SK-N-MC (cell line): ENCODE measurements at regions not wholly inside any gene's neighbourhood (a gene's known extent, or its start where the extent isn't known, plus 50 kb on each side); places are given as distances from the start of the nearest gene placed in this dataset.

ENCODE experiments used
- DNase-seq: peaks from one replicate; pipeline ENCODE4 v3.0.0-alpha.2; 2011; ENCODE audit warnings: low read depth, low spot score
- H3K27ac ChIP-seq: fragments of 200-600 bp; sonication (generic); 2 replicates; pipeline ENCODE4 v1.5.1; 2016; ENCODE audit warnings: mixed run types
- H3K36me3 ChIP-seq: fragments of 200-600 bp; sonication (generic); 2 replicates; pipeline ENCODE4 v1.6.1; 2017; ENCODE audit warnings: antibody characterized with exemption, low read length, mixed read lengths; ENCODE audit not compliant: insufficient read depth
- H3K4me3 ChIP-seq: fragments of 200-600 bp; sonication (generic); 2 replicates; pipeline ENCODE4 v1.5.1; 2016
- H3K9ac ChIP-seq: fragments of 200-600 bp; sonication (generic); 2 replicates; pipeline ENCODE4 v1.8.0; 2017; ENCODE audit warnings: mixed run types, mixed read lengths; ENCODE audit not compliant: insufficient read length
- H3K9me3 ChIP-seq: fragments of 200-600 bp; sonication (generic); 2 replicates; pipeline ENCODE4 v1.6.1; 2017; ENCODE audit warnings: low read depth, mild to moderate bottlenecking, antibody characterized with exemption, low read length, moderate library complexity, mixed read lengths
- EZH2 ChIP-seq: fragments of 200-600 bp; sonication (generic); IDR thresholded peaks from one replicate; pipeline ENCODE4 v1.6.1; 2017; ENCODE audit warnings: antibody characterized with exemption
- FOXP2 ChIP-seq: optimal IDR thresholded peaks from 2 replicates; pipeline ENCODE3; 2011; ENCODE audit warnings: mild to moderate bottlenecking, moderate library complexity; ENCODE audit not compliant: insufficient read depth; ENCODE audit errors: extremely low read length, control extremely low read depth
- POLR2AphosphoS5 ChIP-seq: IDR thresholded peaks from 2 replicates; pipeline ENCODE4 v1.6.1; 2012; ENCODE audit warnings: mild to moderate bottlenecking, low read depth, low read length, borderline replicate concordance

DNA sequence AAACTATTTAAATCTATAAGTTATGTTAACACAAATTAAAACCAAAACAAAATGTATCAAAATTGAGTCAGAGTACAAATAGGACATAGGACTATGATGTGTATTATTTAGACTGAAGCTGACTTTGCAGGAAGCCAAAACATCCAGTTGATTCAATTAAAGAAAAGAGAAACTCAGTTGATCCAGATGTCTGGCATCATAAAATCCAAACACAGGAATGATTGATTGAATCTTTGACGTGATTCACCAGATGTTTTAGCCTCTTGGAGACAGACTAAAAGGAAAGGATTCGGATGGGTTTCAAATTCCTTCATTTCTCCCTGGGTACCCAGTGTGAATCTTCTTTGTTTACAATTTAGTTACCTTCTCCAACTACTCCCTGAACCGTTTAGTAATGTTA lies 272.9 kb downstream of the IRS1 start:
- H3K36me3 ChIP-seq = no peaks in the 10 kb centered on the region
- no peak overlapping the region for H3K9ac ChIP-seq
- DNase-seq = no peak
- TF ChIP-seq POLR2AphosphoS5 = no peak
- no peak for TF ChIP-seq EZH2
- H3K4me3 ChIP-seq = no peak overlapping the region
- H3K27ac ChIP-seq = no peak overlapping the region
- no peaks in the 10 kb centered on the region for H3K9me3 ChIP-seq

DNA sequence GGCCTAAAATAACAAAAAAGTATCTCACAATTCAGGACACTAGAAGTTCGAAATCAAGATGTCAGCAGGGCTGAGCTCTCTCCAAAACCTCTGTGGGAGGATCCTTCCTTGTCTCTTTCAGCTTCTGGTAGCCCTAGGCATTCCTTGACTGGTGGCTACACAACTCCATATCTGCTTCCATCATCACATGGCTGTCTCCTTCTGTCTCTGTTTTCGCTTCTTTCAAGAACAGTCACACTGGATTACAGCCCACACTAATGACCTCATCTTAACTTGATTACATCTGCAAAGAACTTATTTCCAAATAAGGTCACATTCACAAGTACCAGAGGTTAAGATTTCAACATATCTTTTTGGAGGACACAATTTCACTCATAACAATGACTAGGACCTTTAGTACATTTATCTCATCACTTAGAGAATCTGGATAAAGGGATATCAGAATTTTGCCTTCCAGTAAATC lies 275.2 kb downstream of the IRS1 start:
- no peaks in the 10 kb centered on the region for H3K9me3 ChIP-seq
- H3K36me3 ChIP-seq = no peaks in the 10 kb centered on the region
- H3K4me3 ChIP-seq = no peak overlapping the region
- TF ChIP-seq POLR2AphosphoS5 (no peak), FOXP2 (no peak)
- no peak overlapping the region for H3K9ac ChIP-seq
- no peak overlapping the region for H3K27ac ChIP-seq
- no peak for DNase-seq

GRCh38 chr2:226520723-226521122 lies 278.9 kb downstream of the IRS1 start:
- no peak for DNase-seq
- TF ChIP-seq FOXP2 = no peak
- TF ChIP-seq POLR2AphosphoS5 = no peak
- TF ChIP-seq EZH2 = no peak
- no peaks in the 10 kb centered on the region for H3K9me3 ChIP-seq
- no peak overlapping the region for H3K9ac ChIP-seq
- no peak overlapping the region for H3K4me3 ChIP-seq
- H3K27ac ChIP-seq = no peak overlapping the region
- no peaks in the 10 kb centered on the region for H3K36me3 ChIP-seq

DNA sequence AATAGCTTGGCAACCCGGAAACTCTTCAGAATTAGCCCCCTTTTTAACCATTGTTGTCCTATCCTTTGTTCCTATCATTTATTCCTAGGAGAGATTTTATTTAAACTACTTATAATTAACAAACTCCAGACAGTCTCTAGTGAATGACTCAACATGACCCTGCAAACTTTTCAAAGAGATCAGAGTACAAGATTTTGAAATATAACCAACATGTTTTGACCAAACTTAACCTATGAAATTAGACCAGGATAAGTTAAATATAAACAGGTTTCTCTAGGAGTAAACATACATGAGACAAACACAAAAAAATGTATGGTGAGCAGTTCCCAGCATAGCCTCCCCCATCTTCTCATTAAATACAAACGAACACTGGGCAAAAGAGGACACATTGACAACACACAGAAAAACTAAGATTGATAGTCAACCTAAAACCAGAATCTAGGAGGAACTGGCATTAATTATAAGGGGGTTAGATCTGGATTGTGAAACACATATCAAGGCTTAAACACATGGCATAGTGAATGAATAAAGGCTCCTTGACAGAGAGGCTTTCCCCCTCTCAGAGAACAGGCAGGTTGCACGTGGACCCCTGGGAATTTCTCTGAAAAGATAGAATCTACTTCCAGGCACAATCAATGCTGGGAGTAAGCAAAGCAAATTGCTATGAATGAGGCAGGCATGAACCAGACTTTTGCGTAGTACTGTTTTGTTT lies 284.1 kb downstream of the IRS1 start:
- H3K9ac ChIP-seq = no peak overlapping the region

DNA sequence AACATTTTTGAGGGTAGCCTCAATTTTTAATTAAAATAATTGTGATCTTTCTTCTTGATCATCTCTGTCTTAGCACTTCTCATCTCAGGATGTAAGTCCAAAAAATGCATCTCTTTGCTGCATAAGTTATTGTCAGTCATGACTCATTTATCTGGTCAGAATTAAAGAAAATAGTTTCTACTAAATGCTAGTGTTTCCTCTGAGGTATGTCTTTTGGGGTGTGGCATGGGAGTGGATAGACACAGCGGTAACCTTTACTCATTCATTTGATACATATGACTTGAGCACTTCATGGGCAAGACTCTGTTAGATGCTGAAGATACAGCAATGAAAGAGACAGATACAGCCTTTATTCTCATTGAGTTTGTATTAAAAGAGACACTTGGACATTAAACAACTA lies 284.7 kb downstream of the IRS1 start:
- no peak for TF ChIP-seq EZH2
- TF ChIP-seq FOXP2 = no peak
- TF ChIP-seq POLR2AphosphoS5 = no peak
- no peaks in the 10 kb centered on the region for H3K36me3 ChIP-seq
- no peak overlapping the region for H3K27ac ChIP-seq
- no peaks in the 10 kb centered on the region for H3K9me3 ChIP-seq
- no peak overlapping the region for H3K4me3 ChIP-seq
- no peak for DNase-seq
- H3K9ac ChIP-seq = no peak overlapping the region

More for the DNA sequence above, 284.1 kb downstream of the IRS1 start:
- no peaks in the 10 kb centered on the region for H3K9me3 ChIP-seq
- no peak overlapping the region for H3K4me3 ChIP-seq
- no peak for TF ChIP-seq EZH2
- TF ChIP-seq POLR2AphosphoS5 = no peak
- no peak for TF ChIP-seq FOXP2
- H3K36me3 ChIP-seq = no peaks in the 10 kb centered on the region
- DNase-seq = no peak
- no peak overlapping the region for H3K27ac ChIP-seq

- Histone ChIP-seq H3K36me3 (no peaks in the 10 kb centered on the region), H3K9ac (no peak overlapping the region), H3K27ac (no peak overlapping the region), H3K9me3 (no peaks in the 10 kb centered on the region), H3K4me3 (no peak overlapping the region)
- no peak for TF ChIP-seq FOXP2
- no peak for TF ChIP-seq POLR2AphosphoS5
- no peak for TF ChIP-seq EZH2
- no peak for DNase-seq
Observed at GRCh38 chr2:226511311-226511710, 288.3 kb downstream of the IRS1 start.

GRCh38 chr2:226508683-226509082 lies 290.9 kb downstream of the IRS1 start:
- Histone ChIP-seq H3K9me3 (no peaks in the 10 kb centered on the region), H3K27ac (no peak overlapping the region), H3K4me3 (no peak overlapping the region), H3K36me3 (no peaks in the 10 kb centered on the region), H3K9ac (no peak overlapping the region)
- TF ChIP-seq FOXP2 = no peak
- TF ChIP-seq EZH2 = no peak
- no peak for TF ChIP-seq POLR2AphosphoS5
- DNase-seq = no peak

DNA sequence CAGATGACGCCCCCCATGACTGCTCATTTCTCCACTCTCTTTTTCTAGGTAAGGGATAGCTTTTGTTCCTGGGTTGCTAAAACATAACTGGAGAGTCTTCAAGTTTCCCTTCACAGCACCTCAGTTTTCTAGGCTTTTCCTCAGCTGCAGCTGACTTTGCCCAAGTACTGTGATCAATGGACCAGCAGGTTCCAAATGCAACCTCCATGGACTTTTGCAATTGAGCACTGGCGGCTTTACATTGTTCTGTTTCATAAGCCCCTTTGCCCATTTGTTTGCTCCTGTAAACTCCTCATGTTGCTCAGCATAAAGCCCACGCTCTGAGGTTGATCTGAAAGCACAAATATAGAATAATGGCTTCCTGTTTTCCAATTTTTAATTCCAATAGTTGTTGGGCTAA lies 291.6 kb downstream of the IRS1 start:
- no peak for DNase-seq
- no peaks in the 10 kb centered on the region for H3K9me3 ChIP-seq
- no peak overlapping the region for H3K4me3 ChIP-seq
- no peak overlapping the region for H3K9ac ChIP-seq
- H3K36me3 ChIP-seq = no peaks in the 10 kb centered on the region
- no peak for TF ChIP-seq FOXP2
- TF ChIP-seq POLR2AphosphoS5 = no peak
- no peak for TF ChIP-seq EZH2
- no peak overlapping the region for H3K27ac ChIP-seq
